ENCODE measurements at regions not wholly inside any gene's neighbourhood (a gene's known extent, or its start where the extent isn't known, plus 50 kb on each side); places are given as distances from the start of the nearest gene placed in this dataset.

DNA sequence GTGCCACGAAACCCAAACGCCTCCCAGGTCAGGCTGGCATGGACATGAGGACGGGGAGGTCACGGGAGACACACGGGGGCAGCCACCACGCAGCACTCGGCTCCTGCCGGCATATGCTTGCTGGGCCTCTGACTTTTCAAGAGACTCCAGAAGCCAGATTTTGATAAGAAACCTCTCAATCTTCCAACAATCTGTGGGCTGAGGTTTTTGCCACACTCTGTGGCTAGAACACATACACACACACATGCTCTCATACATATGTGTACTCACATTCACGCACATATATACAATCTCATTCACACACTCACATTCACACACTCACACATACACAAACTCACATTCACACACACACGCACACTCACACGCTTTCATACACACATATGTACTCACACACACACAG is 86.7 kb upstream of the LINGO1 start:
- TF ChIP-seq, protein P1, sequence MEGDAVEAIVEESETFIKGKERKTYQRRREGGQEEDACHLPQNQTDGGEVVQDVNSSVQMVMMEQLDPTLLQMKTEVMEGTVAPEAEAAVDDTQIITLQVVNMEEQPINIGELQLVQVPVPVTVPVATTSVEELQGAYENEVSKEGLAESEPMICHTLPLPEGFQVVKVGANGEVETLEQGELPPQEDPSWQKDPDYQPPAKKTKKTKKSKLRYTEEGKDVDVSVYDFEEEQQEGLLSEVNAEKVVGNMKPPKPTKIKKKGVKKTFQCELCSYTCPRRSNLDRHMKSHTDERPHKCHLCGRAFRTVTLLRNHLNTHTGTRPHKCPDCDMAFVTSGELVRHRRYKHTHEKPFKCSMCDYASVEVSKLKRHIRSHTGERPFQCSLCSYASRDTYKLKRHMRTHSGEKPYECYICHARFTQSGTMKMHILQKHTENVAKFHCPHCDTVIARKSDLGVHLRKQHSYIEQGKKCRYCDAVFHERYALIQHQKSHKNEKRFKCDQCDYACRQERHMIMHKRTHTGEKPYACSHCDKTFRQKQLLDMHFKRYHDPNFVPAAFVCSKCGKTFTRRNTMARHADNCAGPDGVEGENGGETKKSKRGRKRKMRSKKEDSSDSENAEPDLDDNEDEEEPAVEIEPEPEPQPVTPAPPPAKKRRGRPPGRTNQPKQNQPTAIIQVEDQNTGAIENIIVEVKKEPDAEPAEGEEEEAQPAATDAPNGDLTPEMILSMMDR (IDR thresholded peaks at IDR 0.05): no peak
- TF ChIP-seq EZH2 (IDR thresholded peaks at IDR 0.05; ENCODE audit: borderline replicate concordance, insufficient read depth, low read depth, low read length, poor library complexity, severe bottlenecking): no peak

Measured in B cell (primary cell).